ENCODE measurements at regions not wholly inside any gene's neighbourhood (a gene's known extent, or its start where the extent isn't known, plus 50 kb on each side); places are given as distances from the start of the nearest gene placed in this dataset.
"Not testable (repeated sequence)": the region's sequence is repeated elsewhere in the genome, so short reads cannot be mapped to it uniquely, and the experiment has no call there.

DNA sequence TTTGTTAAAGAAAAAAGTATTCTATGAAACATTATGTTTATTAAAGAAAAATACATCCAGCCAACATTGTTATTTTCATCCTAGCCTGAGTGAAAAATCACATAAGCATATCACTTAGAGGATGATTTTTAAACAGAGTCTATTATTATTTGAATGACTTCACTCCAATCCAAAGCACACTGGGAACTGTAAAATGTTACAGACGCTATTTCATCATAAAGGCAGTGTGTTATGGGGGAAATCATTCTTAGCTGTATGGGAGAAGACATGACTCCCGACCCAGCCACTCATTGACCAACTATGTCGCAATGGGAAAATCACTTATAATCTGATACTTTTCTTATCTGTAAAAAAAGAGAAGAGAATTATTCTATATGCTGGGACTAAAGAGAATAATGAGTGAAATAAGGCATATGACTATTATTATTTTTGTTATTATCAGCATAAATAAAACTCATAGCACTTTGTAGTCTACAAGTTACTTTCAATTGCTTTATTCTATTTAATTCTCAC, 180.6 kb upstream of the POMZP3 start:
- WGBS, 2 donors: 81 to 88% methylated on average over 3 of the region's 3 CpGs
- not testable (repeated sequence) for H3K27ac ChIP-seq (ENCODE audit: low read depth in 2 of 2, low read length in 1 of 2); H3K36me3 ChIP-seq (ENCODE audit: control insufficient read depth in 2 of 2, insufficient read depth in 2 of 2, low read length in 1 of 2); H3K9me3 ChIP-seq (ENCODE audit: control insufficient read depth in 2 of 2, insufficient read depth in 1 of 2, low read depth in 1 of 2, low read length in 1 of 2); H3K4me3 ChIP-seq (ENCODE audit: low read depth in 1 of 2, low read length in 2 of 2); H3K4me1 ChIP-seq (ENCODE audit: control insufficient read depth in 2 of 2, insufficient read depth in 2 of 2, low read length in 1 of 2); H3K27me3 ChIP-seq (ENCODE audit: control insufficient read depth in 1 of 2, insufficient read depth in 2 of 2, low read length in 2 of 2)

DNA sequence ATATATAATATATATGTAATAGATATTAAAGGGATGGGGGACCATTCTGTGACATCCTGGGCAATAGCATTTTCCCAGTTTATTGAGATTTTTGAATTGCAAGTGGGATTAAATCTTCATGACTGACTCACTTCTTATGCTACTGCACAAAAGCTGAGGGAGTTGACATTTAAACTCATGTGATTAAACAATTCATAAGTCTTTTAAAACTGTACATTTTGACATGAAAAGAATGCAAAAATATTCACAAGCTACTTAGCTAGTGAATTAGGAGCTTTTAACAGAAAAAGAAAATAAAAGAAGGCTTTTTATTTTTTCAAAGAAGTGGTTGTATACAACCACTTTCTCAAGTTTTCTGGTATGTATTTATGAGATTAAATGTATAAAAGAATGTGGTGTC, 179.4 kb upstream of the POMZP3 start:
- H3K27me3 ChIP-seq (ENCODE audit: control insufficient read depth in 1 of 2, insufficient read depth in 2 of 2, low read length in 2 of 2); H3K9me3 ChIP-seq (ENCODE audit: control insufficient read depth in 2 of 2, insufficient read depth in 1 of 2, low read depth in 1 of 2, low read length in 1 of 2); H3K27ac ChIP-seq (ENCODE audit: low read depth in 2 of 2, low read length in 1 of 2); H3K4me3 ChIP-seq (ENCODE audit: low read depth in 1 of 2, low read length in 2 of 2); H3K4me1 ChIP-seq (ENCODE audit: control insufficient read depth in 2 of 2, insufficient read depth in 2 of 2, low read length in 1 of 2); H3K36me3 ChIP-seq (ENCODE audit: control insufficient read depth in 2 of 2, insufficient read depth in 2 of 2, low read length in 1 of 2): not testable (repeated sequence)

DNA sequence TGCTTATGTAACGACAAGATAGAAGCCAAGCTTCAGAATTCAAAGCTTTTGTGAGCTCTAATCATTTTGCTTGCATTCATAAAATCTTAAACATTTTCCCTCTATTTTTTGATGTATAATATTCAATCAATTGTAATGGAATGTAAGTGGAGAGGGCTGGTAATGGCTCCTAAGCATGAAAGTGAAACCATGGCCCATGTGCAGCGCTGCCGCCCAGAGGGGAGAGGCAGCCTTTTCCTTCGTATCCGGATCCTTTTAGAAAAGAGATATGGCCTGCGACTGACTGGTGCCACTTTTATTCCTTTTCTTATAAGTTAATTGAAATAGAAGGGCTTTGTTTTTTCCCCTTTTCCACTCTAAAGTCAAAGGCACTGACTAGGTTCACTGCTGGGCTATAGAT, 178.9 kb upstream of the POMZP3 start:
- not testable (repeated sequence) for H3K9me3 ChIP-seq (ENCODE audit: control insufficient read depth in 2 of 2, insufficient read depth in 1 of 2, low read depth in 1 of 2, low read length in 1 of 2); H3K27ac ChIP-seq (ENCODE audit: low read depth in 2 of 2, low read length in 1 of 2); H3K4me1 ChIP-seq (ENCODE audit: control insufficient read depth in 2 of 2, insufficient read depth in 2 of 2, low read length in 1 of 2); H3K36me3 ChIP-seq (ENCODE audit: control insufficient read depth in 2 of 2, insufficient read depth in 2 of 2, low read length in 1 of 2); H3K27me3 ChIP-seq (ENCODE audit: control insufficient read depth in 1 of 2, insufficient read depth in 2 of 2, low read length in 2 of 2); H3K4me3 ChIP-seq (ENCODE audit: low read depth in 1 of 2, low read length in 2 of 2)
- WGBS, 2 donors: 37 to 48% methylated on average over 6 of the region's 6 CpGs

DNA sequence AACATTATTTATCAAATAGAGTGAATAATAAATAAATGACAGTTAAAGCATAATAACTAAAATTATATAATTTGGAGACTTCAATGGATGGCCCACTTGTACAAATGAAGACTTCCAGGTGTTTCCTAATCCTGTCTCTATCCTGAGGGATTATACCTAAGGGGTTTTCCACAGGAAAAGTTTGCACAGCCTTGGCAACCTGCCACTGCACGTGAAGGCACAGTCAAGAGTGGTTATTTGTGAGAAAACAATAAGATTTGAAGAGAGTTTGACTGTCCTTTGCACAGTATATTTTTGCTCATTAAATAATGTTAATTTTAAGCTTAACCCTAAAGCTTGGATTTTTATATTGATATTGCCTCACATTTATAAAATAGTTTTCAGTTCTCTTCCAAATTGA, 178.2 kb upstream of the POMZP3 start:
- not testable (repeated sequence) for H3K4me1 ChIP-seq (ENCODE audit: control insufficient read depth in 2 of 2, insufficient read depth in 2 of 2, low read length in 1 of 2); H3K36me3 ChIP-seq (ENCODE audit: control insufficient read depth in 2 of 2, insufficient read depth in 2 of 2, low read length in 1 of 2); H3K4me3 ChIP-seq (ENCODE audit: low read depth in 1 of 2, low read length in 2 of 2); H3K27me3 ChIP-seq (ENCODE audit: control insufficient read depth in 1 of 2, insufficient read depth in 2 of 2, low read length in 2 of 2); H3K9me3 ChIP-seq (ENCODE audit: control insufficient read depth in 2 of 2, insufficient read depth in 1 of 2, low read depth in 1 of 2, low read length in 1 of 2); H3K27ac ChIP-seq (ENCODE audit: low read depth in 2 of 2, low read length in 1 of 2)
- WGBS, 2 donors: 14 to 19% methylated on average over 1 of the region's 1 CpG

DNA sequence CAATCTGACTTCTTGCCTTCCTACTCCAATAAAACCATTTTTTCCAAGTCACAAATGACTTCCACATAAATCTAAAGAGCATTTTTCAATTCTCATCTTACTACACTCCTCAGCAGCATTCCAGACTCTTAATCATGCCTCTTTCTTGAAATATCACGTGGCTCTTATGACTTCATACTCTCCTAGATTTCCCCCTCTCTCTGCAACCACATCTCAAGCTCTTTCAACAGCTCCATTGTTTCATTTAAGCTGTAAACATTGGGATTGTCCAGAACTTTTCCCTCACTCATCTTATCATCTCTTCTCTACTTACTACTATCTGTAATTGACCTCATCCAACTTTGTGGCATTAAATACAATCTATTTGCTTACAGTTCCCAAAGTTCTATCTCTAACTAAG, 170.6 kb upstream of the POMZP3 start:
- not testable (repeated sequence) for H3K27ac ChIP-seq (ENCODE audit: low read depth in 2 of 2, low read length in 1 of 2); H3K4me3 ChIP-seq (ENCODE audit: low read depth in 1 of 2, low read length in 2 of 2); H3K36me3 ChIP-seq (ENCODE audit: control insufficient read depth in 2 of 2, insufficient read depth in 2 of 2, low read length in 1 of 2); H3K9me3 ChIP-seq (ENCODE audit: control insufficient read depth in 2 of 2, insufficient read depth in 1 of 2, low read depth in 1 of 2, low read length in 1 of 2); H3K4me1 ChIP-seq (ENCODE audit: control insufficient read depth in 2 of 2, insufficient read depth in 2 of 2, low read length in 1 of 2); H3K27me3 ChIP-seq (ENCODE audit: control insufficient read depth in 1 of 2, insufficient read depth in 2 of 2, low read length in 2 of 2)
- 50 to 57% methylated on average over 1 of the region's 1 CpG for whole genome bisulfite sequencing, 2 donors

DNA sequence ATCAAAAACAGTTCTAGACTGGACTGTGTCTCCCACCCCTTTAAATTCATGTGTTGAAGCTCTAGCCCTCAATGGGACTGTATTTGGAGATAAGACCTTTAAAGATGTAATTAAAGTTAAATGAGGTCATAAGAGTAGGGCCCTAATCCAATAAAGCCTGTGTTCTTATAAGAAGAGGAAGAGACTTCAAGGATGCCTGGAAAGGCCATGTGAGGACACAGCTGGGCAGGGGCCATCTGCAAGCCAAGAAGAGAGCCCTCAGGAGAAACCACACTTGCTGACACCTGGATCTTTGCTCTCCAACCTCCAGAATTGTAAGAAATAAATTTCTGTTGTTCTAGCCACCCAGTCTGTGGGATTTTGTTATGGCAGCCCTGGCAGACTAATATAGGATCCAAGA, 153.6 kb upstream of the POMZP3 start:
- H3K27me3 ChIP-seq (ENCODE audit: control insufficient read depth in 1 of 2, insufficient read depth in 2 of 2, low read length in 2 of 2); H3K4me3 ChIP-seq (ENCODE audit: low read depth in 1 of 2, low read length in 2 of 2); H3K36me3 ChIP-seq (ENCODE audit: control insufficient read depth in 2 of 2, insufficient read depth in 2 of 2, low read length in 1 of 2); H3K4me1 ChIP-seq (ENCODE audit: control insufficient read depth in 2 of 2, insufficient read depth in 2 of 2, low read length in 1 of 2); H3K9me3 ChIP-seq (ENCODE audit: control insufficient read depth in 2 of 2, insufficient read depth in 1 of 2, low read depth in 1 of 2, low read length in 1 of 2); H3K27ac ChIP-seq (ENCODE audit: low read depth in 2 of 2, low read length in 1 of 2): not testable (repeated sequence)

DNA sequence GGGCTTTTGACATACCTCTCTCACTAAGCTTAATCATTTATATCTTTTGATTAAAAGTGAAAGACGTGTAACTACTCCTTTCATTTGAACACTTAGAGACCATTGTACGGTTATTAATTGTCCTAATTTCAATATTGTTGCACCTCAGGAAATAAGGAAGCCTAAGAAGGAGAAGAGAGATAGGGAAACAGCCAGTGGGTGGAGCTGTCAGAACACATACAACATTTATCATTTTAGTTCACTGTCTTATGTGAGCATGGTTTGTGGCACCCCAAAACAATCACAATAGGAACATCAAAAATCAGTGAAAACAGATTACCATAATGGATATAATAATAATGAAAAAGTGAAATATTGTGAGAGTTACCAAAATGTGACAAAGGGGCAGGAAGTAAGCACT, 147.2 kb upstream of the POMZP3 start:
- not testable (repeated sequence) for H3K4me1 ChIP-seq (ENCODE audit: control insufficient read depth in 2 of 2, insufficient read depth in 2 of 2, low read length in 1 of 2); H3K27me3 ChIP-seq (ENCODE audit: control insufficient read depth in 1 of 2, insufficient read depth in 2 of 2, low read length in 2 of 2); H3K36me3 ChIP-seq (ENCODE audit: control insufficient read depth in 2 of 2, insufficient read depth in 2 of 2, low read length in 1 of 2); H3K9me3 ChIP-seq (ENCODE audit: control insufficient read depth in 2 of 2, insufficient read depth in 1 of 2, low read depth in 1 of 2, low read length in 1 of 2); H3K4me3 ChIP-seq (ENCODE audit: low read depth in 1 of 2, low read length in 2 of 2); H3K27ac ChIP-seq (ENCODE audit: low read depth in 2 of 2, low read length in 1 of 2)
- WGBS, 2 donors: 56 to 61% methylated on average over 2 of the region's 2 CpGs

DNA sequence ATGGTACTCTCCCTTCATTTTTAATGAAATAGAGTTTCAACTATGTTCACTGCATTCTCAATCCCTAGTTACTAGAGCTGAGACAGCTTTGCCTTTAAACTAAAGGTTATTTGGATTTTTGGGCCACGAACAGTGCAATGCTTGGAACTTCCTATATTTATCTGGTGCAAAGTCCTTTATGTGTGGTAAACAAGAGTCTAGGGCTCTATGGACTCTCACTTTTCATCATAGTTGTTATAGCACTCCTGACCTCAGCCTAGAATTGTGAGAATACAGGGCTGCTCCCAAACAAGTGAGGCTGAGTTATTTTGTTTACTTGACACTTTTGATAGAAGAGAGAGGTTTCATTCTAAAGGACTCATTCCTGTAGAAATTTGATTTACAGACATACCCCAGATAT, 144.9 kb upstream of the POMZP3 start:
- H3K27me3 ChIP-seq (ENCODE audit: control insufficient read depth in 1 of 2, insufficient read depth in 2 of 2, low read length in 2 of 2); H3K9me3 ChIP-seq (ENCODE audit: control insufficient read depth in 2 of 2, insufficient read depth in 1 of 2, low read depth in 1 of 2, low read length in 1 of 2); H3K36me3 ChIP-seq (ENCODE audit: control insufficient read depth in 2 of 2, insufficient read depth in 2 of 2, low read length in 1 of 2); H3K27ac ChIP-seq (ENCODE audit: low read depth in 2 of 2, low read length in 1 of 2); H3K4me3 ChIP-seq (ENCODE audit: low read depth in 1 of 2, low read length in 2 of 2); H3K4me1 ChIP-seq (ENCODE audit: control insufficient read depth in 2 of 2, insufficient read depth in 2 of 2, low read length in 1 of 2): not testable (repeated sequence)
- 48 to 76% methylated on average over 1 of the region's 1 CpG for WGBS, 2 donors

DNA sequence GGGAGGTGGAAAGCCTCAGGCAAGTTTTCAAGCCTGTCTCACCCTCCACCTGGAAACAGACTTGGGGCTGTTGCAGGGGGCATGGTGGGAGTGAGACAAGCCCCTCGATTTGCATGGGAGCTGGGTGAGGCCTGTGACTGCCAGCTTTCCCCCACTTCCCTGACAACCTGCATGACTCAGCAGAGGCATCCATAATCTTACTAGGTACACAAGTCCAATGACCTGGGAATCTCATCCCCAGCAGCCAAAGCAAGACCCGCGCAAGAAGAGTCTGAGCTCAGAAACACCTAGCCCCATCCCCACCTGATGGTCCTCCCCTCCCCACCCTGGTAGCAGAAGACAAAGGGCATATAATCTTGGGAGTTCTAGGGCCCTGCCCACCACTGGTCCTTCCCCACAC, 136.9 kb upstream of the POMZP3 start:
- H3K36me3 ChIP-seq (ENCODE audit: control insufficient read depth in 2 of 2, insufficient read depth in 2 of 2, low read length in 1 of 2); H3K9me3 ChIP-seq (ENCODE audit: control insufficient read depth in 2 of 2, insufficient read depth in 1 of 2, low read depth in 1 of 2, low read length in 1 of 2); H3K27ac ChIP-seq (ENCODE audit: low read depth in 2 of 2, low read length in 1 of 2); H3K4me1 ChIP-seq (ENCODE audit: control insufficient read depth in 2 of 2, insufficient read depth in 2 of 2, low read length in 1 of 2); H3K27me3 ChIP-seq (ENCODE audit: control insufficient read depth in 1 of 2, insufficient read depth in 2 of 2, low read length in 2 of 2); H3K4me3 ChIP-seq (ENCODE audit: low read depth in 1 of 2, low read length in 2 of 2): not testable (repeated sequence)
- WGBS, 2 donors: 71 to 78% methylated on average over 3 of the region's 3 CpGs

DNA sequence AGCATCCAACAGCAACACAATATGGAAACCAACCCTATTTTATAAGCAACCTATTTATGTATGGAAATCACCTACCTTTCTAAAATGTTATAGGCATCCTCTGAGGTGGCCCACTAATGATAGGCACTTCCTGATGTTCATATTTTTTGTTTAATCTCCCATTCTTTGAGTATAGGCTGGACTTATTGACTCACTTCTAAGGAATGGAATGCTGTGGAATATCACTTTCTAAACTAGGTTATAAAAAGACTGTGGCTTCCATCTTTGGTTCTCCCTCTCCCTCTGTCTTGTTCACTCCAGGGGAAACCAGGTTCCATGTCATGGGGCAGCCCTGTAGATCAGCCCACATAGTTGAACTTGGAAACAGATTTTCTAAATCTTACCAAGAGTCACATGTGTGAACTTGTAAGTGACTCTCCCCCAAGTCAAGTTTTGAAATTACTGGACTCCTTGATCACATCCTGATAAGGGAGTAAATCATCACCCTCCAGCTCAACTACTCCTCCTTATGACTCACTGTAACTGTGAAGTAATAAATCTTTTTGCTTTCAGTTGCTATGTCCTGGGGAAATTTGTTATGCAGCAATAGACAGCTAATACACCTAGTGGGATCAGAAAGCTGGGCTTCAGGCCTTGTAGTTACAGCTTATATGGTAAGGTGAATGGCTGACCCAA, 133.6 kb upstream of the POMZP3 start:
- not testable (repeated sequence) for H3K27me3 ChIP-seq (ENCODE audit: control insufficient read depth in 1 of 2, insufficient read depth in 2 of 2, low read length in 2 of 2); H3K4me3 ChIP-seq (ENCODE audit: low read depth in 1 of 2, low read length in 2 of 2); H3K9me3 ChIP-seq (ENCODE audit: control insufficient read depth in 2 of 2, insufficient read depth in 1 of 2, low read depth in 1 of 2, low read length in 1 of 2); H3K27ac ChIP-seq (ENCODE audit: low read depth in 2 of 2, low read length in 1 of 2); H3K36me3 ChIP-seq (ENCODE audit: control insufficient read depth in 2 of 2, insufficient read depth in 2 of 2, low read length in 1 of 2); H3K4me1 ChIP-seq (ENCODE audit: control insufficient read depth in 2 of 2, insufficient read depth in 2 of 2, low read length in 1 of 2)
